ENCODE measurements at regions not wholly inside any gene's neighbourhood (a gene's known extent, or its start where the extent isn't known, plus 50 kb on each side); places are given as distances from the start of the nearest gene placed in this dataset.

DNA sequence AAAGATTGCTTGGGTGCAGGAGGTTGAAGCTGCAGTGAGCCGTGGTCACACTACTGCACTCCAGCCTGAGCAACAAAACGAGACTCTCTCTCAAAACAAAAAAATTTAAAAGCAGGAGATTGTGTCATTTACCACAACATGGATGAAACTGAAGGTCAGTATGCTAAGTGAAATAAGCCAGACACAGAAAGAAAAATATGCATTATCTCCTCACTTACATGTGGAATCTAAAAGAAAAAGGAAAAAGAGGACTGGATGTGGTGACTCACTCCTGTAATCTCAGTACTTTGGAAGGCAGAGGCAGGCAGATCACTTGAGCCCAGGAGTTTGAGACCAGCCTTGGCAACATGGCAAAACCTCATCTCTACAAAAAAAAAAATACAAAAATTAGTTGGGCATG lies 146.8 kb upstream of the DAPK1 start:
- POLR2A ChIA-PET = no interaction called here
- Histone ChIP-seq H3K4me2 (ENCODE audit: insufficient read depth, low read length) (no peak overlapping the region), H3K27ac (ENCODE audit: insufficient read depth, low read depth, low read length) (no peak overlapping the region), H3K4me1 (ENCODE audit: control insufficient read depth, extremely low read depth, insufficient read depth, low read length) (no peaks in the 10 kb centered on the region), H3K27me3 (ENCODE audit: control insufficient read depth in 2 of 2, insufficient read depth in 2 of 2, low read length in 2 of 2) (peaks cover 0 to 2% of the 10 kb centered on the region in 2 experiments), H3K9ac (replicated peaks; ENCODE audit: extremely low read depth, insufficient read depth, low read length) (no peak overlapping the region), H3K9me1 (replicated peaks; ENCODE audit: control insufficient read depth, extremely low read depth, insufficient read depth, low read length) (no peaks in the 10 kb centered on the region), H4K20me1 (replicated peaks; ENCODE audit: control insufficient read depth, extremely low read depth, insufficient read depth, low read length) (no peaks in the 10 kb centered on the region), H3K9me3 (replicated peaks; ENCODE audit: control insufficient read depth, insufficient read depth, low read length) (no peaks in the 10 kb centered on the region), H3K36me3 (ENCODE audit: control insufficient read depth in 2 of 2, extremely low read depth in 1 of 2, insufficient read depth in 2 of 2, low read length in 2 of 2) (no peaks in the 10 kb centered on the region), H3K4me3 (replicated peaks in 1 of 3; ENCODE audit: insufficient read depth in 1 of 3, low read depth in 1 of 3, low read length in 3 of 3) (no peak overlapping the region), H2AFZ (ENCODE audit: low read depth, low read length) (no peak overlapping the region), H3K79me2 (ENCODE audit: control insufficient read depth, insufficient read depth, low read length) (no peaks in the 10 kb centered on the region)
- no peak for FAIRE-seq
- no peak for DNase-seq (ENCODE audit: low read depth, low spot score)
- TF ChIP-seq JUN (IDR thresholded peaks at IDR 0.05; ENCODE audit: borderline replicate concordance, insufficient read depth, insufficient read length, low read depth) = no peak
- TF ChIP-seq GATA2 (IDR thresholded peaks at IDR 0.05; ENCODE audit: insufficient read depth, insufficient read length, low read depth, low read length) = no peak
- TF ChIP-seq POLR2A (IDR thresholded peaks at IDR 0.05; ENCODE audit: low read depth, low read length) = no peak
- TF ChIP-seq, protein P1, sequence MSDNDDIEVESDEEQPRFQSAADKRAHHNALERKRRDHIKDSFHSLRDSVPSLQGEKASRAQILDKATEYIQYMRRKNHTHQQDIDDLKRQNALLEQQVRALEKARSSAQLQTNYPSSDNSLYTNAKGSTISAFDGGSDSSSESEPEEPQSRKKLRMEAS (IDR thresholded peaks at IDR 0.05; ENCODE audit: insufficient read depth, insufficient read length) = no peak
- TF ChIP-seq, protein P2, sequence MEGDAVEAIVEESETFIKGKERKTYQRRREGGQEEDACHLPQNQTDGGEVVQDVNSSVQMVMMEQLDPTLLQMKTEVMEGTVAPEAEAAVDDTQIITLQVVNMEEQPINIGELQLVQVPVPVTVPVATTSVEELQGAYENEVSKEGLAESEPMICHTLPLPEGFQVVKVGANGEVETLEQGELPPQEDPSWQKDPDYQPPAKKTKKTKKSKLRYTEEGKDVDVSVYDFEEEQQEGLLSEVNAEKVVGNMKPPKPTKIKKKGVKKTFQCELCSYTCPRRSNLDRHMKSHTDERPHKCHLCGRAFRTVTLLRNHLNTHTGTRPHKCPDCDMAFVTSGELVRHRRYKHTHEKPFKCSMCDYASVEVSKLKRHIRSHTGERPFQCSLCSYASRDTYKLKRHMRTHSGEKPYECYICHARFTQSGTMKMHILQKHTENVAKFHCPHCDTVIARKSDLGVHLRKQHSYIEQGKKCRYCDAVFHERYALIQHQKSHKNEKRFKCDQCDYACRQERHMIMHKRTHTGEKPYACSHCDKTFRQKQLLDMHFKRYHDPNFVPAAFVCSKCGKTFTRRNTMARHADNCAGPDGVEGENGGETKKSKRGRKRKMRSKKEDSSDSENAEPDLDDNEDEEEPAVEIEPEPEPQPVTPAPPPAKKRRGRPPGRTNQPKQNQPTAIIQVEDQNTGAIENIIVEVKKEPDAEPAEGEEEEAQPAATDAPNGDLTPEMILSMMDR (IDR thresholded peaks at IDR 0.05; ENCODE audit: extremely low read depth in 1 of 2, insufficient read depth in 1 of 2, low read depth in 1 of 2, low read length in 2 of 2) = no peak
- TF ChIP-seq EZH2 (IDR thresholded peaks at IDR 0.05; ENCODE audit: borderline replicate concordance, low read depth, low read length, severe bottlenecking) = no peak
- no TSS peak for BruUV-seq (replicated peaks)
- intact Hi-C loops (cut with micrococcal nuclease) = no loop called here
- dilution Hi-C loops (cut with MboI; ENCODE audit: extremely low pct_ligation_motif_present, low sequenced_read_pairs) = no loop called here
- CTCF ChIA-PET = interaction anchor here (1.2 kb wide), 1 partner anchor 13 kb away, joined by 6 read pairs; no protein-coding TSS in a partner anchor

DNA sequence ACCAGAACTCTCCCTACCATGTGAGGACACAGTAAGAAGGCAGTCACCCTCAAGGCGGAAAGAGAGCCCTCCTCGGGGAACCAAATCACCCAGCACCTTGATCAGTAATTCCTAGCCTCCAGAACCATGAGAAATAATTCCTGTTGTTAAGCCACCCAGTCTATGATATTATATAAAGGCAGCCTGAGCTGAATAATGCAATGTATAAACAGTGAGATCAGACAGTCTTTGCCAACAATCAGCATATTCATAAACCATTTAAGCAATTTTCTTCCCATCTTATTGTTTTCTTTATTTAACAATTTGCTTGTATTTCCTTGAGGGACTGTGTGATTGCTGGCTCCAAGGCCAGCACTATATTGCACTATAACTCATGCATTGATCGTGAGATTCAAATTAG lies 144.4 kb upstream of the DAPK1 start:
- H3K9me3 ChIP-seq (replicated peaks; ENCODE audit: control insufficient read depth, insufficient read depth, low read length) = no peaks in the 10 kb centered on the region
- H3K36me3 ChIP-seq (ENCODE audit: control insufficient read depth in 2 of 2, extremely low read depth in 1 of 2, insufficient read depth in 2 of 2, low read length in 2 of 2) = no peaks in the 10 kb centered on the region
- H3K27me3 ChIP-seq (ENCODE audit: control insufficient read depth in 2 of 2, insufficient read depth in 2 of 2, low read length in 2 of 2) = peaks cover 0 to 2% of the 10 kb centered on the region in 2 experiments
- POLR2A ChIA-PET = no interaction called here
- H3K27ac ChIP-seq (ENCODE audit: insufficient read depth, low read depth, low read length) = no peak overlapping the region
- no peak overlapping the region for H3K4me2 ChIP-seq (ENCODE audit: insufficient read depth, low read length)
- H3K4me1 ChIP-seq (ENCODE audit: control insufficient read depth, extremely low read depth, insufficient read depth, low read length) = no peaks in the 10 kb centered on the region
- intact Hi-C loops (cut with micrococcal nuclease) (no loop called here), dilution Hi-C loops (cut with MboI; ENCODE audit: extremely low pct_ligation_motif_present, low sequenced_read_pairs) (no loop called here)
- no peak for DNase-seq (ENCODE audit: low read depth, low spot score)
- H3K4me3 ChIP-seq (replicated peaks in 1 of 3; ENCODE audit: insufficient read depth in 1 of 3, low read depth in 1 of 3, low read length in 3 of 3) = no peak overlapping the region
- H2AFZ ChIP-seq (ENCODE audit: low read depth, low read length) = no peak overlapping the region
- FAIRE-seq = no peak
- no peaks in the 10 kb centered on the region for H4K20me1 ChIP-seq (replicated peaks; ENCODE audit: control insufficient read depth, extremely low read depth, insufficient read depth, low read length)
- TF ChIP-seq, protein P2 (IDR thresholded peaks at IDR 0.05; ENCODE audit: extremely low read depth in 1 of 2, insufficient read depth in 1 of 2, low read depth in 1 of 2, low read length in 2 of 2) = no peak
- TF ChIP-seq MYC (IDR thresholded peaks at IDR 0.05; ENCODE audit: low read depth, low read length) (no peak), EZH2 (IDR thresholded peaks at IDR 0.05; ENCODE audit: borderline replicate concordance, low read depth, low read length, severe bottlenecking) (no peak), GATA2 (IDR thresholded peaks at IDR 0.05; ENCODE audit: insufficient read depth, insufficient read length, low read depth, low read length) (no peak), JUN (IDR thresholded peaks at IDR 0.05; ENCODE audit: borderline replicate concordance, insufficient read depth, insufficient read length, low read depth) (no peak), FOS (IDR thresholded peaks at IDR 0.05; ENCODE audit: borderline replicate concordance, insufficient read depth, low read length) (no peak), POLR2AphosphoS5 (IDR thresholded peaks at IDR 0.05; ENCODE audit: insufficient read depth, low read depth, low read length) (no peak)
- TF ChIP-seq, protein P1 (IDR thresholded peaks at IDR 0.05; ENCODE audit: insufficient read depth, insufficient read length) = no peak
- CTCF ChIA-PET = interaction anchor here (1.4 kb wide), 1 partner anchor 309 kb away, joined by 3 read pairs; no protein-coding TSS in a partner anchor
- BruUV-seq (replicated peaks) = no TSS peak
- H3K9me1 ChIP-seq (replicated peaks; ENCODE audit: control insufficient read depth, extremely low read depth, insufficient read depth, low read length) = no peaks in the 10 kb centered on the region
- no peaks in the 10 kb centered on the region for H3K79me2 ChIP-seq (ENCODE audit: control insufficient read depth, insufficient read depth, low read length)
- no peak overlapping the region for H3K9ac ChIP-seq (replicated peaks; ENCODE audit: extremely low read depth, insufficient read depth, low read length)

Measured in endothelial cell of umbilical vein (primary cell).